ENCODE measurements at regions not wholly inside any gene's neighbourhood (a gene's known extent, or its start where the extent isn't known, plus 50 kb on each side); places are given as distances from the start of the nearest gene placed in this dataset.
A peak's percentile ranks its signal among the peaks of the same experiment; 100 is the strongest.

DNA sequence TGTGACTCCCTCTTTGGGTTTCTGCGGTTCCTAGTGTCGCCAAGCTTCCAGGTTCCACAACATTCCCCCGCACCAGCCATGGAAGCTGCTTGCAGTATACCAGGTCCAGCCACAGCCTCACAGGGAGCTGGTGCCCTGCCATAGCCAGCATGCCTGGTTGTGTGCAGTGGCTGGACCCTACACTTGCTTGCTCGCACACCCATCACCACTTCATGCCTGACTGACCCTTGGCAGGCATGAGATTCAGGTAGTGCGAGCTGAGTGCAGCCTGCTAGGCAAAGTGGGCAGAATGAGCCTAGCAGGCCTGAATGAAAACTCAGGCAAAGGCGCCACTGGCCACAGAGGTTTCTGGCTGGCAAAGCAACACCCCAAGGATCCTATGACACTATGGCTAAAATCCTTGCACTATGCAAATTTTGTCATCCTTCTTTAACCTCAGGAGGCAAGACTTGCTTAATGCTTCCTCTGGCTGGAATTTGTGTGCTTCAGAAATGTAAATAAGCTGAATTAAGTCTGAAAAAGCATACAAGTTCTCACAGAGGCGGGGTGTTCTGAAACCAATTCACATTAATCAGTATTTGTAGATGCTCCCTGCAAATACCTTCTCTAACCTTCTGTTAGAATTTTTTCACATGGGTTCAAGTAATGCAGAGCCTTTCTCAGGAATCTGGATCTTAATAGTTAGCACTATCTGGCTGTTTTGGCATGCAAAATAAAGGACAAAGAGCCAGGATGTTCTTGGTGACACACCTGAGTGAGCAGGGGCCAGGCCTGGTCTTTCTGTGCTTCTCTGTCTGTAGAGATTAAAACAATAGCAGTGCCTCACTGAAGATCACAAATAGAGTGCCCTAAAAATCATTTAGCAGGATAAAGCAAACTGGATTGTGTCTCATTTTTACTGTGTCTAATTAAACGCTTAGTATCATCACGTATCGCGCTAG lies 256.9 kb downstream of the GPATCH2 start:
- no peak for DNase-seq (ENCODE audit: insufficient read length, low spot score)
- no peak for FAIRE-seq

DNA sequence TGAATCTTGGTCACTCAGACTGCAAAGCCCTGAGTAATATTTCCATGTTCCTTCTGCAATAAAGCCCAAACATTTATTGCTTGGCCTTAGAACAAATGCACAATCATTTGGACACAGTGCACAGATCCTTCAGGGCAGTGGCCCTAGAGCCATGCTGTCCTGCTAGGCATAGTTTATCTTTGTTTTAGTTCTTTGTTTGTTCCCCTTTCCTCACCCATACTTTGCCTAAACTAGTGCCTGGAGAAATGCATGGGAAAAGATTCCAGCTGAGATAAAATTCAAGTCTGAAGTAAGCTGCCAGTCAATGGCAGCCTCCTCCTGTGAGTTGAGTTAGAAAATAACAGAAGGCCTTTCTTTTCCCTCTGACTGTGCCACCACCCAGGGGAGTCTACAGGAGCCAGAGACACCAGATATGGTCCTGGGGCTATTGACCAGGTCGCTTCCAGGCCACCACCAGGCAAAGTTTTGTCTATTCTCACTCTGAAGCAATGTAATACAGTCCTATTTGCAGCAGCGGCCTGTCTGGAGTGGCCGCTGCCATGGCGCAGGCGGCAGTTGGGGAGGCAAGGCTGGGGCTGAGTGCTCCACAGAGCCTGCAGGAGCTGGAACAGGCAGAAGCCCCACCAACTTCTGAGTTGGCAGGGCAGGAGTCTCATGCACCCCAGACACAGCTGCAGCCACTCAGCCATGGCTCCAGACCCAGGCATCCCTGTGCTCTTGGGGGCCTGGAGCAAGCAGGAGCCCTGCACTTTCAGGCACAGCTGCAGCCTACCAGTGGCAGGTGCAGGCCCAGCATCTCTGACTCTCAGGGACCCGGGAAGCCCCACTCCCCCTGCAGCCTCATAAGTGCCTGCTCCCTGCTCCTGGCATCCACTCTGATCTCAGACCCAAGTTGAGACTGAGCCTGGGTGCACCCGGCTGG lies 258.6 kb downstream of the GPATCH2 start:
- DNase-seq (ENCODE audit: insufficient read length, low spot score), result no peak
- no peak for FAIRE-seq

DNA sequence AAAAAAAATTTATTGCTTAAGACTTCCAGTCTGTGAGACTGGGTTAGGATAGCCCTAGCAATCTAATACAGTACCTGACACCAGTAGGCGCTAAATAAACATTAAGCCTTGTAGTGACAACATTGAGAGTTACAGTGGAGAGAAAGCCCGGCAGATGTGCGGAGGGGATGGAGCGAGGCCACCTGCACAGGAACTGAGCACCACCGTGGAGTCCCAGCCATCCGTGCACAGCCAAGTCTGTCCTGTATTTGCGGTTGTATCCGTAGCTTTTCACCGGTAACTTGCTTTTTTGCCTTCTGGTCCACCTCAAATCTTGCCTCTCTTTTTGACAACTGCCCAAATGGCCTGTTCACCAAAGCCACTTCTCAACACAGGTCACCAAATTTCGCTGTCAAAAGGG lies 260.1 kb downstream of the GPATCH2 start:
- FAIRE-seq, result no peak

DNA sequence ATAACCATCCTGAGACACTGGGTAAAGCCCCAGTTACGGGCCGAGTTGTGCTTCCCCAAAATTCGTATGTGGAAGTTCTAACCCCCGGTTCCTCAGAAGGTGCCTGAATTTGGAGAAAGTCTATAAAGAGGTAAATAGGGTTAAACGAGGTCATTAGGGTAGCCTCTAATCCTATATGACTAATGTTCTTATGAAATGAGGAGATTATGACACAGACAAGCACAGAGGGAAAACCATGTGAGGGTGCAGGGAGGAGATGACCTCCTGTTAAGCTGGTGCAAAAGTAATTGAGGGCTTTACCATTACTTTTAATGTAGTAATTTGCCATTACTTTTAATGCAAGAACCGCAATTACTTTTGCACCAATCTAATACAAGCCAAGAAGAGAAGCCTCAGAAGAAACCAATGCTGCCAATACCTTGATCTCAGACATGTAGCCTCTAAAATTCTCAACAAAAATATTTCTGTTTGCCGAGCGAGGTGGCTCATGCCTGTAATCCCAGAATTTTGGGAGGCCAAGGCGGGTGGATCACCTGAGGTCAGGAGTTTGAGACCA lies 260.8 kb downstream of the GPATCH2 start:
- peak; percentile 18 for FAIRE-seq
- DNase-seq (ENCODE audit: insufficient read length, low spot score), result no peak

More for the DNA sequence above, 260.1 kb downstream of the GPATCH2 start:
- DNase-seq (ENCODE audit: insufficient read length, low spot score), result no peak

DNA sequence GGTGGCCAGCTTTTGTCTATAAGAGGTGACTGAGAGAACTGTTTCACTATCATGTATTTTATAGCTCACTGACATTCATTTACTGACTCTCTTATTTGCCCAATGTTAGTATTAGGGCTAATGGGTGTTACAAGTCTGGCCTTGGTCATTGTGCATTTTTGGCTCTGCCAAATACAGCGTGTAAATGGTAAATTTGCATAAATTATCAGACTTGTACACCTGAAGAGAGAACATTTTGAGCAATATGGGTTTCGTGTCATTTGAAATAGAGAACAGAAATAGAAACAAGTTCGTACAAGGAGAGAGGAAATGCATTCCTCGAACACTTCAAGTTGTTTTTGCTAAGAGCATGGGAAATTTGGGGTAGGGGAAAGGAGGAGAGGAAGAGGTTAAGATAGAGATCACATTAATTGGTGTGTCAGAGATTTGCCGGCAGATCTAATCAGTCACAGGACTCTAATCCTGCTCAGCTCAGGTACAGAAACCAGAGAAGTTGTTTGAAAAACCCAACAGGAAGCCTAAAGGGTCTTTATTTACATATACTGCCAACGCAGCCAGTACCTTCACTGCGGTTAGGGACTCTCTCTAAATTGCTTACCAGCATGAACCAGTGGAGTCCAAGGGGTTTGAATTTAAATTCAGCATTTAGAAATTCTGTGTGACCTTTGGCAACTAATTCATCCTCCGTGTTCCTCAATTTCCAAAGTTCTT lies 261.5 kb downstream of the GPATCH2 start:
- FAIRE-seq (peak; percentile 33), DNase-seq (ENCODE audit: insufficient read length, low spot score) (peak; percentile 10)

DNA sequence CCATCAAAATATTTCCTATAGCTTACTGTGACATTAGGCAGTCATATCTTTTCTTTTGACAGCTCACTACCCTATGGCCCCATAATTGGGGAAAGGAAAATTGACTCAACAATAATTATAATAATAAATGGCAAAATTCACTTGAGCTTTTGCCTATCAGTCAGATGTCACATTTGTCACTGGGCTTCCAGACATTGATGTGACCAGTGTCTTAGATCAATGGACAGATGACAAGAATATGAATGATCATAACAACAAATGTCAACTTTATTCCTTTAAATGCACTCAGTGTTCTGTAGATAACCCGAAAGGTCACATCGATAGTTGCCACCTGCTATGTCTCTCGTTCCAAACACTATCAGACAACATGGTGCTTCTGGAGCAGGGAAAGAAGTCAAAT lies 266.7 kb downstream of the GPATCH2 start:
- DNase-seq (ENCODE audit: insufficient read length, low spot score), result no peak
- FAIRE-seq, result no peak

DNA sequence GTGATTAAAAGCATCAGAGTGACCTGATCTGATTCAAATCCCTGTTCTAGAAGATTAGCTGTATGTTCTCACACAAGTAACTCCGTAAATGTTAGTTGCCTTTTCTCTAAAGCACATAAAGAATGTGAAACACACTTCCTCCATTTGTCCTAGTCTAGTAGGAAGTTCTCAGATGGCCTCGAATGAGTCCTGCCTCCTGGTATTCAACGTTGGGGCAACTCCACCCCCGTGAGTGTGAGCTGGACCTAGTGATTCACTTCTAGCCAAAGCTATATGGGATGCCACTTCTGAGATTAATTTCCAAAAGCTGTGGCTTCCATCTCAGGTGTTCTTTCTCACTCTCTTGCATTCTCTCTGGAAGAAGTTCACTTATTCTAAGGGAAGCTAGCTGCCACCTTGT lies 267.6 kb downstream of the GPATCH2 start:
- FAIRE-seq, result no peak
- no peak for DNase-seq (ENCODE audit: insufficient read length, low spot score)

DNA sequence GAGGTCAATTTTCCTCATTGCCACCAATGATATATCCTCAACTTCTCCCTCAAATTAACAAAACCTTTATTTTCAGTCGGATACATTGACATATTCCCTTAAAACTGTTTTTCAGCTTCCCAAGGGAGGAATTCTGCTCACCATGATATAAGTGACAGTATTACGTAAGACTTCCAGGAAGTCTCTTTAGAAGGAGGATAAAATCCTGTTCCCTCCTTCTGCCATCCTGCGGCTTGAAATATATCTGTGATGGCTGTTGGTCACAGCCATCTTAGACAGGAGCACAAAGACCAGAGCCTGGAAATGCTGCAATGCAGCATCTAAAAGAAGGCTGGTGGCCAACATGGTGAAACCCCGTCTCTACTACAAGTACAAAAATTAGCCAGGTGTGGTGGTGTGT lies 270.4 kb downstream of the GPATCH2 start:
- DNase-seq (ENCODE audit: insufficient read length, low spot score) (no peak), FAIRE-seq (no peak)

DNA sequence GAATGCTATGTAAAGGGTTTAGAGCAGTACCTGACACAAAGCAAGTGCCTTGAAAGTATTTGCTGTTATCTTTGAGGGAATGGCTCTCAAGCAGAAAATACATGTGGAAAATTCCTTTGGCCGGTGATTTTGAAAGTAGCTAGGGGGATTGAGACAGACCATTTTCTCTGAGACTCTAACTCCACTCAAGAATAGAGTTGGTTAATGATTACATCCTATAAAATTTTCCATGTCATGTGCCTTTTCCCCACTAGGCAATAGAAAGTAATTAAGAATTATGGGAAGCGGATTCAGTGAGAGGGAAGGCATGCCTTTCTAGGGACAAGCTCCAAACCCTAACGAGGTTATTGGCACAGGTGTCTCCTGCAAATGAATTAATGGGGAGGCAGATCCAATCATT lies 276.0 kb downstream of the GPATCH2 start:
- DNase-seq (ENCODE audit: insufficient read length, low spot score) (no peak), FAIRE-seq (no peak)

DNA sequence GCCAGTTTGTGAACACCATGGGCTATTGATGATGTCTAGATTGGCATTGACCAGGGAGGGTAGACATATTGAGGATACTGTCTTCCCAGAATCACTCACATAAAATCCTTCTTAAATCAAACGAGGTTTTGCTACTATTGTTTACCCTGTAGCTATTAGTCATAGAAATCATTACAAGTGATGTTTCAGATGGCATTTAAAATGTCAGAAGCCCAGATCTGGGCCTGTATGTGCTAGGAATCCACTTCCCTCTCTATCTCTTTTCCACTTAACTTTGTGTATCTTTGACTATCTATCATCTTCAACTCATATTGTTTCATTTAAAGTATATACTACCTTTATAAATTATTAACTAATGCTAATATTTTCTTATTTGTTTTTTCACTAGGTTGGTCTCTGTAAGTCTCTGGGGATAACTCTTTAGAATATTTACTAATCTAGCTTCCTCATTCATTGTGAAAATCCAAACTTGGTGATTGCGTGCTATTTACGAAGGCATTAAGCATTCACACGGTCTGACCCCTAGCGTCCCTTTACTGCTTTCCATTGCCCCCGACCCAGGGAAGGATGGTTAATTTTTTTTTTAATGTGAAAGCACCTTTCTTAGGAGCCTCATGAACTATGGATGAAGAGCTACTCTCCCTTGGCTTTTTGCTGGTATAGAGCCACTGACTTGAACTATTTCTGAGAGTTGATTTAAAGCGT lies 281.8 kb downstream of the GPATCH2 start:
- no peak for FAIRE-seq

DNA sequence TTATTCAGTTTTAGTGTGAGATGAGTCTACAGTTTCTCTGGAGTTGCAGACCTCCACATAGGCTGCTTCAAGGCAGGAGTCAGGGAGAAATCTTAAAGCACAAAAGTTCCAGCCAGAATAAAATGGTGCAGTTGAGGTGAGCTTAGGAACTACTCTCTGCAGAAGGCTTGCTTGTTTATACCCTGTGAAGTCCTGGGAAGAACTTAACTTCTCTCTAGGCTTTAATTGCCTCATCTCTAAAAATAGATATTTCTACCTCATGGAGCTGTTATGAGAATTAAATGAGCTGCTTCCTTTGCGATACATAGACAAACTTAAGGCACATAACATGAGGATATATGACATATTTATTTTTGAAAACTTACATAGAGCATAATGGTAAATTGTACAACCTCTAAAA lies 286.2 kb downstream of the GPATCH2 start:
- FAIRE-seq, result no peak
- no peak for DNase-seq (ENCODE audit: insufficient read length, low spot score)

More for the DNA sequence above, 281.8 kb downstream of the GPATCH2 start:
- no peak for DNase-seq (ENCODE audit: insufficient read length, low spot score)

DNA sequence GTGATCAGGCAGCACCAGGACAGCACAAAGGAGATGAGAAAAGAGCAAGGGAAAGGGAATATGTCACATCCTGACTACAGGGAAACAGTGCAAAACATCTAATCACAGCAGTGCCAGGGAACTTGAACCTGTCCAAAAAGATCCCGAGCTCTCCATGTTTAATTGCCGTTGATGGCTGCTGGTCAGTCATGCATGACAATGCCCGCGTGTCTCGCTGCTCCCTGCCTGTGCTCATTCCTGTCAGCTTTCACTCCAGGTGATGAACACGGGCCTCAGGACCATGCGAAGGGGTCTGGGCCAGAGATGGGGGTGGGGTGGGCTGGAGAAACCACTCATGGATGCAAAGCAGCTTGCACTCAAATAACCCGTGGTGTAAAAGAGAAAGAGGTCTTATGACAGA lies 287.0 kb downstream of the GPATCH2 start:
- DNase-seq (ENCODE audit: insufficient read length, low spot score) (no peak), FAIRE-seq (no peak)

DNA sequence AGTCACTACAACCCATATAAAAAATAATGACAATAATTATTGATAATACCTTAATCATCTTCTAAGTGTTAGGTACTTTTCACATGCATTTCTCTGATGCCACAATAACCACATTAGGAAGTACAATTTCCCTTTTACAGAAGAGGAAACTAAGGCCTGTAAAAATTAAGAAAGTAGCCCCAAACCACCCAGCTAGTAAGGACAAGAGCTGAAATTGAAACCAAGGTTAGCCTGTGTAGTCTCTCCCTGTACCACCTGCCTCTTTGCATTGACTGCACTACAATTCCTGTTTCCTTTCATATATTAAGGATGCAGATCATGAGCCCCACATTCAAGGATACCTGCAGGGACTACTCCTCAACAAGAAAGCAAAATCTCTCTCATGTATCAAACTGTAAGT lies 288.8 kb downstream of the GPATCH2 start:
- FAIRE-seq (no peak), DNase-seq (ENCODE audit: insufficient read length, low spot score) (no peak)

DNA sequence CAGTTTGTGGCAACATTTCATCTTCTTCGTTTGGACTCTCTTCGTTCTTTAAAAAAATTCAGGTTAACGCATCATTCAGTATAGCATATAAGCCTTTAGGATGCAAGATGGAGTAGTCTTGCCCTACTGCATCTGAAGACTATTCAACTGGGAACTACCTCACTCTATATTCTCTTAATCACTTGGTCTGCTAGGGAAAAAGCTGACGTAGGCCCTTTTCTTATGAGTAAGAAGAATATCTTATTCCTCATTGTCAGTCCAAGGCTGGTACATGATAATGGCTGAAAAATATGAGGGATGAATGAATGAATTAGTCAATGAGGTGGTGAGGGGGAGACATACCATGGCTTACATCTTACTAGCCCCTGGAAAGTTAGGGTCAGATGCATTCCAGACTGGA lies 294.2 kb downstream of the GPATCH2 start:
- DNase-seq (ENCODE audit: insufficient read length, low spot score), result no peak
- FAIRE-seq, result no peak

DNA sequence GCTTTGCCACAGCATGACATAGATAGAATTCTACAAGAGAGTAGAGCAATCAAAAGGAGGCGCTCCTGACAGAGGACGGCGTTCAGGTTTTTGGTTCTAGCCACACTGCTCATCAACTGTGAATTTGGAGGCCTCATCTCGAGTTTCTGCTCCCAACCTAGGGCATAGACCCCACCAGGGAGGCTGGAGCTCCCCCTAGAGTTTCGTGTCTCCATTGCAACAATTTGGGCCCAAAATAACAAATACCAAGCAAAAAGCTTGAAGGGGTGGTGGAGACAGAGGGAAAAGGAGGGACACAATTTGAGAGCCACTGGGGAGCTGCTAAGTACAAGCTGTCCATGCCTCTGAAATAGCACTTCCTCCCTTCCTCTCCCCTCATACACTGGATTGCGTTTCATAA lies 297.0 kb downstream of the GPATCH2 start:
- DNase-seq (ENCODE audit: insufficient read length, low spot score) (peak; percentile 24), FAIRE-seq (peak; percentile 76)

DNA sequence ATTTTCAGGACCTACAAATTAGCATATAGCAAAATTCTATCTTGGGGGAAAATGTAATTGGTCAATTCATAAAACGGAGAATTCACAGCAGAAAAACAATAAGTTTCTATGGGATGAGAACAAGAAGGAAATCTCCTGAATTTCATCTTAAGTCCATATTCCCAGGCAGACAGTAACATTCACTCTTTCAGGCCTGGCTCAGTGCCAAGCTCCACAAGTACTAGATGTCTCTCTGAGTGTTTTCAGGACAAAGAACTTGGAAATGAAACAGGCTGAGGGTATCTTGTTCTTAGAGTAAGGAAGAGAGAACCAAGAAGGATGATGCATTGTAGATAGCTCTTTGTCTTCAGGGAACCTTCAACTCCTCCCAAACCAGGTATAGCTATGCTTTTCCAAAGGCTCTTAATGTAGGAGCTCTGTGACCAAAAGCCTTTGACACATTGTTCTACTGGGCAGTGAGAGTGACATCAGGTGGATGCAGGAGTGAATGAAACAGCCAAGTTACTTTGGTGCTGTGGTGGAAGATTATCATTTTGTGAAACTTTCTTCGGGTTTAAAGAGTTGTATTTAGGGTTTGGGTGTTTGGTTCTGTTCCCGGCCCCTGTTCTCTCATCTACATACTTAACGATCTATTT lies 298.3 kb downstream of the GPATCH2 start:
- FAIRE-seq, result no peak
- no peak for DNase-seq (ENCODE audit: insufficient read length, low spot score)

DNA sequence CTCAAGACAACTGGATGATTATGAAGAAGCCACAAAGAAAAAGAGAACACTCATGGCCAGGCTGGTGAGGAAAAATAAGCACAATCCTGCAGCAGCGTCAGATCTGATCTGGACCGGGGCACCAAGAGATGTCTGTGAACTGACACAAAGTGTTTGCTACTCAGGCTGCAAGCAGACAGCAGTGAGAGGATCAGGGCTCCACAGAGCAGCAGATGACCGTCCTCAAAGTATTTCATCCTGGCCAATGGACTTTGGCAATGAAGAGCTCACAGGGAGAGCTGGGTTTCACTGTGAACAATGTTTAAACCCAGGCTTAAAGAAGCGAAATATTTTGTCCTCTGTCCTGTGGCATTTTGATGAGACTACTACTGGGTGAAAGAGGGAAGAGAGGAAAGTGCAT lies 299.2 kb downstream of the GPATCH2 start:
- FAIRE-seq, result no peak
- no peak for DNase-seq (ENCODE audit: insufficient read length, low spot score)

DNA sequence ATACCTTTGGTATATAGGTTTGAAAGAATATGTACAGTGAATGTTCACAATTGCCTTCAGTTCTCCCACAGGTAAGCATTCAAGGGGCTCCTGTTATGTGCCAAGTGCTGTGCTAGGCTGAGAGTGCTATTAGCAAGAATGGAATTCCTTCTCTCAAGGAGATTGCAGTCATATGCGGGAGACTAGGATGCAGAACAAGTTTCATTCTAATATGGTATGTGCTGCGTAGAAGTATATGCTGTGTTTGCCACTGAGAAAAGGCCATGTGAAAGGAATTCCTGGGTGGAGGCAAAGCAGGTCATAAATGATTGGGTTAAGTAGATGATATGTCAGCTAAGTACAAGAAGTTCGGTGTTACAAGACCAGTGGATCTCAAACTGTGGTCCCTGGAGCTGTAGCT lies 303.0 kb downstream of the GPATCH2 start:
- FAIRE-seq (no peak), DNase-seq (ENCODE audit: insufficient read length, low spot score) (no peak)

DNA sequence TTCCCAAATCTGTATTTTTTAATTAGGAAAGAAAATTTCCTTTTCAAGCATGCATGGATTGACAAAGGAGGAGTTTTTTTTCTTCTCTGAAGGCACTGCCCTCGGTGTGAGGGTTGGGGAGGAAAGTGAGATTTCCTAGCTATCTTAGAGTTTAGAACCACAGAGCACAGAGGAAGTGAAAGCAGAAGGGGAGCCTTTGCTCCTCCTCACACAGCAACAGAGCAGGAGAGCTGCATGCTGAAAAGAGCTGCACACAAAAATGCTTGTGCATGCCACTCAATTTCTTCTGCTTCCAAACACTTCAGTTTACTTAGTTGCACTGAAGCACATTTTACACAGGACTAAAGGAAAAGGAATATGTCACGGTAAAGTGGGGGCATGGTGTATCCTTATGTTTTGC lies 308.1 kb downstream of the GPATCH2 start:
- DNase-seq (ENCODE audit: insufficient read length, low spot score), result peak; percentile 37
- peak; percentile 89 for FAIRE-seq

DNA sequence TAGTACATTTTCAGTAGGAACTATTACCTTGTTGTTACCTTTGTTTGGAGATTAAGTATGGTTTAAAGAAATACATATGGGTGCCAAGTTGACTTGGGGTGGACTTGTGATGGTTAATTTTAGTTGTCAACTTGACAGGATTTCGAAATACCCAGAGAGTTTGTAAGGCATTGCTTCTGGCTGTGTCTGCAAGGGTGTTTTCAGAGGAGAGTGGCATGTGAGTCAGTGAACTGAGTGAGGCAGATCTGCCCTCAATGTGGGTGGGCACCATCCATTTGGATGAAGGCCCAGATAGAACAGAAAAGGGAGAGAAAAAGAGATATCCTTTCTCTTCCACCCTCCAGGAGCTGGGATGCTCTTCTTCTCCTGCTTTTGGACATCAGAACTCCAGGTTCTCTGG lies 315.5 kb downstream of the GPATCH2 start:
- FAIRE-seq, result no peak

More for the DNA sequence above, 315.5 kb downstream of the GPATCH2 start:
- DNase-seq (ENCODE audit: insufficient read length, low spot score), result no peak
